ENCODE measurements at regions not wholly inside any gene's neighbourhood (a gene's known extent, or its start where the extent isn't known, plus 50 kb on each side); places are given as distances from the start of the nearest gene placed in this dataset.

GRCh38 chr1:95409276-95409675 is 175.3 kb downstream of the RWDD3 start:
- ChIA-PET CTCF (no interaction called here), POLR2A (no interaction called here)
- H3K4me3 ChIP-seq (ENCODE audit: low read length): no peak overlapping the region
- Mint-ChIP-seq H3K27me3 (peaks cover 17% of the 10 kb centered on the region), H3K27ac (no peak overlapping the region), H3K4me1 (ENCODE audit: low read depth) (no peaks in the 10 kb centered on the region), H3K9me3 (no peaks in the 10 kb centered on the region), H3K36me3 (ENCODE audit: low read depth) (no peaks in the 10 kb centered on the region), H3K4me3 (no peak overlapping the region)
- no peaks in the 10 kb centered on the region for H3K36me3 ChIP-seq (ENCODE audit: insufficient read depth, low read length)
- ATAC-seq (ENCODE audit: poor library complexity) (no peak), DNase-seq (no peak)
- no peak for TF ChIP-seq CTCF (IDR thresholded peaks at IDR 0.05)
- H3K9me3 ChIP-seq (ENCODE audit: control insufficient read depth in 1 of 2, insufficient read depth in 1 of 2, low read length in 2 of 2): no peaks in the 10 kb centered on the region
- no peaks in the 10 kb centered on the region for H3K27me3 ChIP-seq (ENCODE audit: control insufficient read depth in 1 of 2, insufficient read depth in 2 of 2, low read length in 2 of 2)
- intact Hi-C loops (cut with DNase I, micrococcal nuclease): no loop called here
- no peak overlapping the region for H3K27ac ChIP-seq (ENCODE audit: low read depth in 1 of 2, low read length in 2 of 2)
- no peaks in the 10 kb centered on the region for H3K4me1 ChIP-seq (ENCODE audit: insufficient read depth, low read length)

- no peaks in the 10 kb centered on the region for H3K27me3 ChIP-seq (ENCODE audit: control insufficient read depth in 1 of 2, insufficient read depth in 2 of 2, low read length in 2 of 2)
- H3K9me3 Mint-ChIP-seq: peaks cover 2% of the 10 kb centered on the region
- no peaks in the 10 kb centered on the region for H3K9me3 ChIP-seq (ENCODE audit: control insufficient read depth in 1 of 2, insufficient read depth in 1 of 2, low read length in 2 of 2)
- H3K4me3 Mint-ChIP-seq: no peak overlapping the region
- ATAC-seq (ENCODE audit: poor library complexity) (no peak), DNase-seq (no peak)
- no peak overlapping the region for H3K4me3 ChIP-seq (ENCODE audit: low read length)
- no peaks in the 10 kb centered on the region for H3K36me3 ChIP-seq (ENCODE audit: insufficient read depth, low read length)
- H3K27ac ChIP-seq (ENCODE audit: low read depth in 1 of 2, low read length in 2 of 2): no peak overlapping the region
- no peaks in the 10 kb centered on the region for H3K4me1 ChIP-seq (ENCODE audit: insufficient read depth, low read length)
- intact Hi-C loops (cut with DNase I, micrococcal nuclease): no loop called here
- H3K36me3 Mint-ChIP-seq (ENCODE audit: low read depth): no peaks in the 10 kb centered on the region
- no peak for TF ChIP-seq CTCF (IDR thresholded peaks at IDR 0.05)
- no peak overlapping the region for H3K27ac Mint-ChIP-seq
- peaks cover 17% of the 10 kb centered on the region for H3K27me3 Mint-ChIP-seq
- no peaks in the 10 kb centered on the region for H3K4me1 Mint-ChIP-seq (ENCODE audit: low read depth)
- POLR2A ChIA-PET: no interaction called here
- CTCF ChIA-PET: no interaction called here
These were observed 175.9 kb downstream of the RWDD3 start for GRCh38 chr1:95409901-95410300.

- H3K4me1 ChIP-seq (ENCODE audit: insufficient read depth, low read length): no peaks in the 10 kb centered on the region
- H3K4me3 ChIP-seq (ENCODE audit: low read length): no peak overlapping the region
- H3K36me3 Mint-ChIP-seq (ENCODE audit: low read depth): no peaks in the 10 kb centered on the region
- peaks cover 2% of the 10 kb centered on the region for H3K9me3 Mint-ChIP-seq
- H3K9me3 ChIP-seq (ENCODE audit: control insufficient read depth in 1 of 2, insufficient read depth in 1 of 2, low read length in 2 of 2): peaks cover 0 to 3% of the 10 kb centered on the region in 2 experiments
- no peak overlapping the region for H3K27ac Mint-ChIP-seq
- peaks cover under 1% of the 10 kb centered on the region for H3K27me3 Mint-ChIP-seq
- POLR2A ChIA-PET: no interaction called here
- no peak for TF ChIP-seq CTCF (IDR thresholded peaks at IDR 0.05)
- DNase-seq (no peak), ATAC-seq (ENCODE audit: poor library complexity) (no peak)
- no peak overlapping the region for H3K4me3 Mint-ChIP-seq
- no peak overlapping the region for H3K27ac ChIP-seq (ENCODE audit: low read depth in 1 of 2, low read length in 2 of 2)
- no peaks in the 10 kb centered on the region for H3K4me1 Mint-ChIP-seq (ENCODE audit: low read depth)
- no peaks in the 10 kb centered on the region for H3K36me3 ChIP-seq (ENCODE audit: insufficient read depth, low read length)
- no peaks in the 10 kb centered on the region for H3K27me3 ChIP-seq (ENCODE audit: control insufficient read depth in 1 of 2, insufficient read depth in 2 of 2, low read length in 2 of 2)
- CTCF ChIA-PET: no interaction called here
- intact Hi-C loops (cut with DNase I, micrococcal nuclease): no loop called here
These were observed 181.1 kb downstream of the RWDD3 start for GRCh38 chr1:95415146-95415545.
